GM03348 (cell line): ENCODE measurements at regions not wholly inside any gene's neighbourhood (a gene's known extent, or its start where the extent isn't known, plus 50 kb on each side); places are given as distances from the start of the nearest gene placed in this dataset.

ENCODE experiments used
- DNase-seq: peaks from one replicate; pipeline ENCODE4 v3.0.0; 2012; ENCODE audit warnings: low spot score

DNA sequence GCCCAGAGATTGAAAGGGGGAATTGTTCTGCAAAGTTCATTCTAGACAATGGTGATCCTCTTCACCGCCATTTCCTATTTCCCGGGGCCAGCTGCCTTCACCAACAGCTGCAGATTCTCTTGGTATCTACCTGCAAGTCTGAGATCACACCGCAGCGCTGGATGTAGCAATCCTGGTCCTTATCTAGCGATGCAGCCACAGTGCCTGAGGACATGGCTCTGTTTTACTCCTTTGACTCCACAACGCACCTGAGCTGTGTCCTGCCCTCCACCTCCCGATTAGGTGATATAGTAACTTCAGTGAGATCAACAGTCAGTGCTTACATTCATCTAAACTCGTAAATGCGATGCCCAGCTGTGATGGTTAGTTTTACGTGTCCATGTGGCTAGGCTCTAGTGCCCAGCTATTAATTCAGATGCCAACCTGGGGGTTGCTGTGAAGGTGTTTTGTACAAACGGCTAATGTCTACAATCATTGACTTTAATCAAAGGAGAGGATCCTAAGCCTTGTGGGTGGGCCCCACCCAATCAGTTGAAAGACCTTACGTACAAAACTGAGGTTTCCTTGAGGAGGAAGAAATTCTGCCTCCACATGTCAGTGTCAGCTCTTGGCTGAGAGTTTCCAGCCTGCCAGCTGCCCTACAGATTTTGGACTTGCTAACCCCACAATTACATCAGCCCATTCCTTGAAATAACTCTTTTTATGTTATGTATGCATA is 189.8 kb downstream of the SH3BP4 start:
- no peak for DNase-seq

DNA sequence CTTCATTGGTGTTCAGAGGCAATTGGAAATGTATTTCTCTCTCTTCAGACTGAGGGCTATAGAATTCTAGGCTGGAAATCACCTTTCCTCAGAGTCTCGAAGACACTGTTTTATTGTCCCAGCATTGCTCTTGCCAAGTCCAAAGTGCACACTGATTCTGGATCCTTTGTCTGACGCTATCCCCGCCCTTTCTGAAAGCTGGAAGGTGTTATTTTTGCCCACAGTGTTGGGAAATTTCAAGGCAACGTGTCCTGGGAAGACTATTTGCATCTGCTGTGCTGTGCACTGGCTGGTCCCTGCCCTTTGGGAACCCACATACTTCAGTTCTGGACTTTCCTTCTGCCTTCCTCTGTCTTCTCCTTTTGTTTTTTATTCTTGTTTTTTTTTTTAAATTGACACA is 190.8 kb downstream of the SH3BP4 start:
- DNase-seq = no peak

DNA sequence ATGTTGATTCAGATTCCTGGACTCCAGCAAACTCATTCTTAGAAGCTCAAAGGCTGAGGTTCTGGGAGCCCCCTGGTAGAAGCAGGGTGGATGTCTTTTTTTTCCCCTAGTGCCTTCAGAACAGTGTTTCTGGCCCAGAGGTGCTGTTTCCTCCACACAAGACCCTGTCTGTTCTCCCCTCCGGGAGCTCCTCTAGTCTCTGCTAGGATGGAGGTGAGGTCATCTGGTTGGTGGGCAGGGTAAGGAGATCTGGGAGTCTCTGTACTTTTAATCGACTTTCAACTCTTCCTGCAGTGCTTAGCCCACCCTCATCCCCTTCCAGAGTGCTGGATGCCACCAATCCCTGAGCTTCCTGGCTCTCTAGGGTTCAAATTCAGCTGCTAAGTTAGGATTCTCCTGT is 192.0 kb downstream of the SH3BP4 start:
- DNase-seq = no peak

DNA sequence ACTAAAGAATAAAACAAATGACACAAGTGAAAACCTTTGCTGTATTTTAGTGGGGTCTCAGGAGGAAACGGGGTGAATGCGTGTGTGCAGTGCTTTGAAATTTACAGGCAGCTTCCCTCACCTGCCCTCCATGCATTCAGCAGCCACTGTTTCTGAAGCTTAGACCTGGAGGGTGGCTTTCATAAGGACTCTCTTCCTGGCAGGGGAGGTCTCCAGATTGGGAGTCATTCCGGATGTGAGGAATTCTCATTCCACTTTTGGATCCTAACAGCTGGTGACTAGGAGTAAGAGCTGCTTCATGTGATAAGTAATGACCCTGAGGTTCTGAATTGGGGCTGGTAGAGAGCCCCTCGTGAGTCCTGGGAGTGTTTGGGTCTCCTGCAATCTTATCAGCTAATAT is 192.5 kb downstream of the SH3BP4 start:
- DNase-seq = no peak

DNA sequence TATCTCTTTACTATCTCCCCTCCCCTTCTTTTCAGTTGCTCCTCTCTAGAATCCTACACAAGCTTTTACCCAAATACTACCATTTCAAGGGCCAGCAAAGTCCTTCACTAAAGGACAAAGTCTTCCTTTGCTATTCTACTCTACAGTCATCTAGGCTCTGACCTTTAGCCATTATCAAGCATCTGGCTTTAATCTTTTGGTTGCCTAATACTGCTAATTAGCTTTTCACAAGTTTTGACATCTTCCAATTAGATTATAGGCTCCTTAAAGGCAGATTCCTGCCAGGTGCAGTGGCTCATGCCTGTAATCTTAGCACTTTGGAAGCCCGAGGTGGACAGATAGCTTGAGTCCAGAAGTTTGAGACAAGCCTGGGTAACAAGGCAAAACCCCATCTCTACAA is 194.4 kb downstream of the SH3BP4 start:
- no peak for DNase-seq

DNA sequence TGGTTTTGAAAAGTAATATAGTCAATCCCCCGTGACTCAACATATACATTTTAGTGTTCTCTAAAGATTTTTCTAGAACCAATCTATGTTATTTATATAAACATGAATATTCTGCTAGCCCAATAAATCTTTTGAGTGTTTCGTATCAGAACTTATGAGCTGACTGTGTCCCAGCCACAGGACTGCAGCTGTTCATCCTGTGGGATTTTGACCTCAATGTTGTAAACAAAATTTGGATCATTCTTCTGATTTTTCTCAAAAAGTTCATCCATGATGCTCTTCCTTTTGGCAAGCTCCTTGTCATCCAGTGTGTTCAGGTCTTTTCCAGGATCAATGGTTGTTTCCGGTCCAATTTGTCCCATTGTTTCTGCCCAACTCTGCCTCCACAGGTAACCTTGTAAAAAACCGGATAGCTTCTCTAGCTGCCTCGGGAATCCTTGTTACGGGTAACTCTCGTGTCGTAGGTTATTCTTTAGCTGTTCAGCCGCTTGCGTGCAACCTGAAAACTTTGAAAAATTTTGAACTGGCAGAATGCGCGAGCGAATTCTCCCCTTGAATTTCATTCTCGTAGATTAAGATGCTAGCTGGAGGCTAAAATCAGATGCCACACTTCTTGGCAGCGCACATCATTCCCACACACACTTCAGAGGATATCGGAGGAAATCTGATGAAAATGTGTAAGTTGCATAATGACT is 195.2 kb downstream of the SH3BP4 start:
- DNase-seq = no peak

DNA sequence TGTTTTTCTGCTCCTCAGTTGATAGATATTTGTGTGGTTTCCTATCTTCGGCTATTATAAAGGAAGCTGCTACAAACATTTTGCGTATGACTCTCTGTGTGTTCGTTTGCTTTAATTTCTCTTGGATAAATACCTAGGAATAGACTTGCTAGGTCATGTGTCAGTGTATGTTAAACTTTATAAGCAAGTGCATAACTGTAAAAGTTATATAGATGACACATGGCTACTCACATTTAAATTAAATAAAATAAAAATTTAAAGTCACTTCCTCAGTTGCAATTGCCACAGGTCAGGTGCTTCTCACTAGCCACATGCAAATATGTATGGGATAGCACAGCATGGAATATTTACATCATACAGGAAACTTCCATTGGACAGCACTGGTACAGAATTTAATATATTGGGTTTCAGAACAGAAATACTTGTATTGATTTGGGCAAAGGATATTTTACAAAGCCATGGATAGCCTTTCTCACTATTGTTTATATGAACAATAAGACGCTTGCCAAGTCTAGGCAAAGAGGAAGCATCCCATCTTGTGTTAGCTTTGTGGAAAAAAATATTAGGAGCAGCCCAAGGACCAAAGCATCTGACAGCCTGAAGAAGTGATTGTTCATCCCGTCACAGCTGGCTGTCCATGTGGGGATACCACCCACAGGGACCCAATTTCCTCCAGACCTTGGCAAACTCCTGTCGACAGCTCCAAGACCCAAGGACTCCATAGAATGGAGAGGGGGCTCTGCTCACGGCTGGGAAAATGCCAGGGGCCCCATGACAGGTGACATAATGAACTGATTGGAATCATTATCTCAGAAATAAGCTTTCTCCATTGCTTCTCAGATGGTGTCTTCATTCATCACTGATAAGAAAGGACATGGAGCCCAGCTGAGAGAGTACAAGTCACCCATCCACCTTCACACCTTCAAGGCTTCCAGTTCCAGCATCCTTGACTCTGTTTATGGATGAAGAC is 196.7 kb downstream of the SH3BP4 start:
- DNase-seq = no peak

DNA sequence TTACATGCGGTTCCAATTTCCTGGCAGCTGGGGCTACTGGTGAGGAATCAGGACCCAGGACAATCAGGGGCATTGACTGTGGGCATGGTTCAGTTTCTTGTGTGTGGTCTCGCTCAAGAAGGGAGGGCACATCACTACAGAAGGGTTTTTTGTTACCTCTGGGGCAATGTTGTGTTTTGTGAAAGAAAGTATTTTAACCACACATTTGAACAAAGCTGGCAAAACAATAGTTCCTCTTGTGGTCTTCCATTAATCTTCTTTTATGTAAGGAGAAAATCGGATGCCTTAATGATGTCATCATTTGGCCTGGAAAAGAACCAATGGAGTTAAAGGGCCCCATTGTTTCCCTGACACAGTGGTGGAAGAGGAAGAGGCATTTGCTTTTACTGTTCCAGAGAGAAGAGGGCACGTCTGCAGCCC is 197.4 kb downstream of the SH3BP4 start:
- no peak for DNase-seq

DNA sequence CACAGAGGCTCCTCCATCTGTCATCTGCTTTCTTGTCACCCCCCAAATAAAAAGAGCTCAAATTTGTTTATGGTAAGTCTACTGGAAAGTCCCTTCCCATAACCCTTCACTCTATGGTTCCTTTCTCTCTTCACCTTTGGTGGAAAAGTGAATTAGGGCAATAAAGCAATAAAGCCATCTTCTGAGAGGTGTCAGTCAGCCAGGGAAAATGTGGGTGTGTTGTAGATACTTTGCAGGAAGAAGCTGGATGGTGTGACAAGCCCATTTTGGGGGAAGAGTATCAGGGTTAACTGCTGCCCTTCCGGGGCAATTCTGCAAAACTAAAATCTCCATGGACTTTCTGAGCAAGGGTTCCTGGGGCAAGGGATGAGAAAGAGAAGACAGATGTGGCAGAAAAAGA is 197.9 kb downstream of the SH3BP4 start:
- DNase-seq = no peak

DNA sequence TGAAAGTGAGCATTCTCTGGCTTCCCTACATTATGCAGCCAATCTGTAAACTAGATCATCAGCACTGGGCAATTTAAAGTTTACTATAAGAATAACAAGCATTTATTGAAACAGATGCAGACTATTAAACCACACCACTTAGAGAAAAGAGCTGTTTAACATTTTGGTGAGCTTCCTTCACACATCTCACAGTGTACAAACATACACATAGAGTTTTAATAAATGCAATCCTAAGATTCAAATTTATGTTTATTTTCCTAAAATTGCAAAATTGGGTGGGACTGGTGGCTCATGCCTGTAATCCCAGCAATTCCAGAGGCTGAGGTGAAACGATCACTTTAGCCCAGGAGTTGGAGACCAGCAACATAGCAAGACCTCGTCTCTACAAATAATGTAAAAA is 199.3 kb downstream of the SH3BP4 start:
- no peak for DNase-seq

DNA sequence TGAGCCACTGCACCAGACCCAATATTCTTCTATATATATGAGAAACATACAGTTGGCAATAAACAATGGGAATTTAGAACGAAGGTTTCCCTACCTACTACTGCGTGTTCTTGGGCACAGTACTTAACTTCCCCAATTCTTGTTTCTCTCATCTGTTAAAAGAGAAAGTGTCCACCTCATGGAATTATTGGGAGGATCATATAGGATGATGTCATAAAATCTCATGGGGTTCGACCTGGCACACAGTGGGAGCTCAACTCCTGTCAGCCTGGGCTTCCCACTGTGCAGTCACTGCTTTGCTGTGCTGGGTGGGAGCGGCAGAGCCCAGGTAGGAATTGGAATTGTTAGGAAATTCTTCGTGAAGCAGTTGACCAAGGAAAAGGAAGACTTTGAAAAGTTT is 203.3 kb downstream of the SH3BP4 start:
- no peak for DNase-seq

DNA sequence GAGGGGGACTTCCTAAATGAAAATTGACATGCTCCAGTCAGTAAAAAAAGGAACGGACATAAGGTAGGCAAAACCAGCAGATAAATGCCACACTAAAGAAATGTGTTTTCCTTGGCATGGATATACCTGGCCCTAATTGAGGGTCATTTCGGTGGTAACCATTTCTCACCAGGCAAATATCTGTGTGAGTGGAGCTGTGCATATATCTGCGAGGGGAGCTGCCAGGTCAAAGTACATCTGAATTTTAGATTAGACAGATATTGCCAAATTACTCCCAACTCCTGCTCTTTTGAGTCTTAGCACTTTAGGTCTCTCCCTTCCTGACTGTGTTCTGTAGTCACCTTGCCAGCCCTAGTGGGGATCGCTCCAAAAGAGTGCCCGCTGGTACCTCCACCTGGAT is 204.2 kb downstream of the SH3BP4 start:
- no peak for DNase-seq

DNA sequence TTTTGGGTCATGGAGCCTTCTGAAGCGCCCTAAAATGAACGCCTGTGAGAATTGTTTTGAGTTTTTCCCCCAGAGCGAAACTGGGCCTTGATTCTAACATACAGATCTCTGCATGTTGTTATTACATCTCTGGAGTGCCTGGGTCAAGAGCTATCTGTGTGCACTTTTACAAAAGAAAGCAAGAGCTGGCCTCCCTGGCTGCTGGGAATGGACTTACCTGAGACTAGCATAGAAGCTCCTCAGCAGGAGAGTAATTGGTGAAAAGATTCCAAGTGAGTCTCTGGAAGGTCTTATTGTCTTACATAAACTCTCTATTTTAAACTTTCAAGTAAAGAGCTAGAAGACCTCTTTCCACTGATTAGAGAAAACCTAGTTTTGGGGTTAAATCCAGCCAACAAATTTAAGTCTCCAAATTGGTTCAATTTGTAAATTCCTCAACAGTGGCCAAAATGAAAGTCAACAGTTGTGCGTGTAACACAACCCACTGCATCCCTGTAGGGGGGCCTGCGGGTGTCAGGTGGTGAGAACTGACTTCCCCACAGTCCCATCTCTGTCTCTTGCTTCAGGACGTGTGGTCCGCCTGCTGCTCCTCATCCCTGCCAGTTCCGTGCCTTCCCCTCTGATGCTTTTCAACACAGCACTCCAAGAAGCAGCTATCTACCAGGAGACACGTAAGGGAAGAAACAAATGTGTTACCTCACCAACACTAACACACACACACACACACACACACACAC is 206.1 kb downstream of the SH3BP4 start:
- DNase-seq = no peak

DNA sequence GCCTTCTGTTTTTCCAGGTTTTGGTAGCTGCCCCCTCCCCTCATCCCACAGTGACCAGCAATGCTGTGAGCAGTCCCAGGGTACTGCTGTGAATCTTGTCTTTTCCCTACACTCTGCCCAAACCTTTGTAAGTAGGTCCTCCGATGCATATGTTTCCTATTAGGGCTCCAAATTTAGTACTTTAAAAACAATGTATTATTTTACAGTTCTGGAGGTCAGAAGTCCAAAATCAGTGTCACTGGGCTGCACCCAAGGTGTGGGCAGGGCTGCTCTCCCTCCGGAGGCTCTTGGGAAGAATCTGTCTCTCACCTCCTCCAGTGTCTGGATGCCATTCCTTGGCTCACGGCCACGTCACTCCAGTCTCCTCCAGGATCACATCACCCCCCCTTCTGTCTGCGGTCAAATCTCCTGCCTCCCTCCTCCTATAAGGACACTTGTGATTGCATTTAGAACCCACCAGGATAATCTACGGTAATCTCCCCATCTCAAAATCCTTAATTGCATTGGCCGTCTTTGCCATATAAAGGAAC is 208.5 kb downstream of the SH3BP4 start:
- DNase-seq = peak; percentile 67

DNA sequence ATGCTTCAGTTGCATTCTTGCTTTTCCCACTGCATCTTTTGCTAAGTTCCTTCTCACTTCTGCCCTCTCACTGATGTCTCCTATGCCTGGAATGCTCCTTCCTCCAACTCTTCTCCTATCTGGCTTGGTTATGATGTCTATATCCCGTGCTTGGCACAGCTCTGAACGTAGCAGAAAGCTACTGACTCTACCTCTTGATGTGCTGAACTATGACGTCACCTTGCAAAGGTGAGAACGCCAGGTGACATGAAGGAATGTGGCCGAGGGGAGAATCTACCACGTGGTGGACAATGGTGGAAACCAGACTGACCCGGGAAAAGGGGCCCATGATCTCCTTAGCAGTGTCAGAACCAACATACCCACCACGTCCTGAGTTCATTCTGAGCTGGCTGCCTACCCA is 209.7 kb downstream of the SH3BP4 start:
- no peak for DNase-seq

DNA sequence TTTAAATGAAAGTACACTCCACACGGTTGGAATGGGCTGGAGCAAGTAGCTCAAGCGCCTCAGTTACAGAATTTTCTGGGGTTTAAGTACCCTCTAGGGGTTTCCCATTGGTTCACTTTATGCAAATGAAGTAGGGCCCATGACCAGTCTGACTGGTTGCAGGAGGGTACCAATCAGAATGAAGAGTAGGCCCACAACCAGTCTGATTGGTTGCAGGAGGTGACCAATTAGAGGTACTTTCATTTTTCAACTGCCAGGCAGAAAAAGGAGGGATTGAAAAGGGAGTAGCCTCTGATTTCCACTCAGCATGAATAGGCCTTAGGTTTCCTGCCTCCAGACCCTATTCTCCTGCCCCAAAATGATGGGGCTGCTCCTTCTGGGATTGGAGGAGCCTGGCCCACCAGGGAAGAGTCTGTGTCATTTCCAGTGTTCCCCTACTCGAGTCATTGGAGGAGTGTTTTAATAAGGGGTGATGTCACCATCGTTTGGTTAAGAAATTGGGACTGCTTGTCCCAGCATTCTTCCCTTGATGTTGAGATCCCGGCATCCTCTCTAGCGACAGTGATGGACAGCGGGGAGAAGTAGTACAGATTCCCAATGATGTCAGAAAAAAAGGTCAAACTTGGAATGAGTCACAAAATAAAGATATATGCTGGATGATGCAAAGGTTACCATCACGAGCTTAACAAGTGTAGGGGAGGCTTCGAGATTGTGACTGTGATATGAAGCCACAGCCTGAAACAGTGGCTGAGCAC is 210.4 kb downstream of the SH3BP4 start:
- no peak for DNase-seq

DNA sequence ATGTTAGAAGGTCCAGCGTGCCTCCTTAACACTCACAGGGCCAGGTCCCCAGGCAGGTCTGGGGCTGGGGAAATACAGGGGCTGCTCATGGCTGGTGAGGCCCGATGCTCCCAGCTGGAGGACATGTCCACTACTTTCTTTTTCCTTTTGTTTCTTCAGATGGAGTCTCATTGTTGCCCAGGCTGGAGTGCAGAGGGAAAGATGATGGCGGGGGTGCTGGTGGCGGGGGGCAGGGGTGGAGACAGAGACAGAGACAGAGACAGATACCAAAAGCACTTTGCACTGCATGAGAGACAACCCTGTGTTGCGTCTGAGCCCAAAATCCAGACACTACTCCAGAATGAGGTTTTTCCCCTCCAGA is 211.0 kb downstream of the SH3BP4 start:
- DNase-seq = no peak

DNA sequence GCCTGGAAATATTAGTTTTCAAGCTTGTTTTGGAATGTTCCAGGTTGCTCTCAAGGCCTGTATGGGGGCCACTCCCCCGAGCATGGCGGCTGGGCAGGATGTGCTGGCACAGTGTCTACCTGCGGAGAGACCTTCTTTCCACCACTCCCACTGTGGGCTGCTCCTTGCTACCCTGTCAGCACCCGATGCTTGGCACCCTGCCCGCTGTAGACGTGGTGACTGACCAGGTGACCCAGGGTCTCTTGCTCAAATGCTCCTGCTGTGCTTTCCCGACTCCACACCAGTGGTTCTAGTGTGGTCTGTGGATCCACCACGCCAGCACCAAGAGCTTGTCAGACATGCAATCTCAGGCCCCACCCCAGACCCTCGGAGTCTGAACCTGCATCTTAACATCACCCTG is 213.3 kb downstream of the SH3BP4 start:
- DNase-seq = no peak

DNA sequence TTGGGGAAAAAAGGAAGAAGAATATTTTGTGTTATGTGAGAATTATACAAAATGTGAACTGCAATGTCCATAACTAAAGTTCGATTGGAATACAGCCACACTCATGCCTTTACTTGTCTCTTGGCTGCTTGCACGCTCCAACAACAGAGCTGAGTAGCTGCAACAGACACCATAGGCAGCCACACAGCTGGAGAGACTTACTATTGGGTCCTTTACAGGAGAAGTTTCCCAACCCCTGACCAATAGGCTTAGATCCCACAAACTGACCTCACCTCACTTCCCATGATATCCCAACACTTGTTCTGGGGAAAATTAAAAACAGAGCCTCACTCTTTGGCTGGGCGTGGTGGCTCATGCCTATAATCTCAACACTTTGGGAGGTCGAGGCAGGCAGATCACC is 213.8 kb downstream of the SH3BP4 start:
- DNase-seq = no peak

DNA sequence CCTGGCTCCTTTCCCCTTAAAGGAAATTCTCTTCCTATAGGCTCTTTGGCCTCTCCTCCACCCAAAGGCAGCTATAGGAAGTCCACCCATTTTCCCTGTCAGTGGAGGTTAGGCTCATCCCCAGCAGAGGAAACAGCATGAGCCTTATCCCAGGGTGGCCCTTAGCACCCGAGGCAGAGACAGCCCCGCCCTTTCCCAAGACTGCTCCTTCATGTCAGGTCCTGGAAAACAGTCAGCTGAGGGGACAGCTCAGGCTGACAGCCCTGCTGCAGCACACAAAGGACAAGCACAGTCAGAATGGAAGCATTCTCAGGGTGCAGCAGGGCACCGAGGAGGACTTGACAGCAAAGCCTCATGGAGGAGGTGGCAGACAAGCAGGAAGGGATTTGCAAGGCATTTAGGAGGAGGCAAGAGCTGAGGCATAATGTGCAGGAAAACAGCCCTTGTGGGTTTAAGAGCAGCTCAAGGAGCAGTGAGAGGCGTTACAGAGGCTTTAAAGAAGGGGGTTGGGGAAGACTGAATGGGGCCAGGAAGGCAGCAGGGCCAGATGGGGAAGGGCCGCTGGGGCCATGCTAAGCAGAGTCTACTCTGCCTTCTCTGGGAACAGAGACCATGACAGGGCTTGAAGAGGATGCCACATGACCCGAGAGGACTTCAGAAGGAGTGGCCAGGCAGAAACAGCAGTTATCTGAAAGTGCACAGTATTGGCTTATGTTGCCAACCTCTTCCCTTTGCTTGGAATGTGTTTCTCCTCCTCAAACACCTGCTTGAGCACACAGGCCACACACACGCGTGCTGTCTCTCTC is 216.6 kb downstream of the SH3BP4 start:
- DNase-seq = no peak
